ENCODE measurements at regions not wholly inside any gene's neighbourhood (a gene's known extent, or its start where the extent isn't known, plus 50 kb on each side); places are given as distances from the start of the nearest gene placed in this dataset.

DNA sequence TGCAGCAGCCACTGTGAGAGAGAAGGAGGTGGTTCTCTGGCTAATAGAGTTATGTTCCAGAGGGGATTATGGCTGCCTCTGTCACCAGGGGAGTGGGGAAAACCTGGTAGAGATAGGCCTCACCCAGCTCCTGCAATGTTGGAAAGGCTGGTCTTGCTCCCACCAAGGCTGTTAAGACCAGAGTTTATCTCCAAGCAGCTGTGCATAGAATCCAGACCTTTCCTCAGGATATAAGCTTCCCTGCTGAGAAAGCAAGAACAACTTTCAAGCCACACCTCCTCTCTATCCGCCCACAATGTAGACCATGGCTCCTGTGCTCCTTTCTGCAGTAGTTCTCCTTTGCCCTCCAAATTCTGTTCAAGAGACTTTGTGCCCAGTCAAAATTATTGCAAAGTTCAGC lies 1375.4 kb downstream of the REEP3 start:
- no peak for TF ChIP-seq EZH2 (IDR thresholded peaks at IDR 0.05; ENCODE audit: borderline replicate concordance)
- TF ChIP-seq, protein P1, sequence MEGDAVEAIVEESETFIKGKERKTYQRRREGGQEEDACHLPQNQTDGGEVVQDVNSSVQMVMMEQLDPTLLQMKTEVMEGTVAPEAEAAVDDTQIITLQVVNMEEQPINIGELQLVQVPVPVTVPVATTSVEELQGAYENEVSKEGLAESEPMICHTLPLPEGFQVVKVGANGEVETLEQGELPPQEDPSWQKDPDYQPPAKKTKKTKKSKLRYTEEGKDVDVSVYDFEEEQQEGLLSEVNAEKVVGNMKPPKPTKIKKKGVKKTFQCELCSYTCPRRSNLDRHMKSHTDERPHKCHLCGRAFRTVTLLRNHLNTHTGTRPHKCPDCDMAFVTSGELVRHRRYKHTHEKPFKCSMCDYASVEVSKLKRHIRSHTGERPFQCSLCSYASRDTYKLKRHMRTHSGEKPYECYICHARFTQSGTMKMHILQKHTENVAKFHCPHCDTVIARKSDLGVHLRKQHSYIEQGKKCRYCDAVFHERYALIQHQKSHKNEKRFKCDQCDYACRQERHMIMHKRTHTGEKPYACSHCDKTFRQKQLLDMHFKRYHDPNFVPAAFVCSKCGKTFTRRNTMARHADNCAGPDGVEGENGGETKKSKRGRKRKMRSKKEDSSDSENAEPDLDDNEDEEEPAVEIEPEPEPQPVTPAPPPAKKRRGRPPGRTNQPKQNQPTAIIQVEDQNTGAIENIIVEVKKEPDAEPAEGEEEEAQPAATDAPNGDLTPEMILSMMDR (IDR thresholded peaks at IDR 0.05; ENCODE audit: poor library complexity): no peak

All from hepatocyte (in vitro differentiated cells).